ENCODE measurements at regions not wholly inside any gene's neighbourhood (a gene's known extent, or its start where the extent isn't known, plus 50 kb on each side); places are given as distances from the start of the nearest gene placed in this dataset.

GRCh38 chr2:128512379-128513115 is 193.9 kb upstream of the HS6ST1 start:
- TF ChIP-seq CTCF (IDR thresholded peaks at IDR 0.05; ENCODE audit: low read length) (no peak), EZH2 (optimal IDR thresholded peaks at IDR 0.05; ENCODE audit: low read depth, low read length) (no peak), EZH2phosphoT487 (IDR thresholded peaks at IDR 0.05; ENCODE audit: low read length) (no peak)
